Epithelial cell of esophagus (primary cell): ENCODE measurements at regions not wholly inside any gene's neighbourhood (a gene's known extent, or its start where the extent isn't known, plus 50 kb on each side); places are given as distances from the start of the nearest gene placed in this dataset.

Experiments
- DNase-seq: peaks from one replicate; pipeline ENCODE4 v3.0.0; 2010; ENCODE audit warnings: low read depth
- H3K4me3 ChIP-seq: 2 replicates; pipeline ENCODE4 v1.5.1; 2011; ENCODE audit warnings: mild to moderate bottlenecking, low read length, control low read depth
- CTCF ChIP-seq: IDR thresholded peaks from 2 replicates; pipeline ENCODE4 v1.5.1; 2011; ENCODE audit warnings: low read depth, mild to moderate bottlenecking, low read length, control low read depth, inconsistent platforms; ENCODE audit not compliant: insufficient read depth; ENCODE audit errors: missing control alignments

GRCh38 chr2:607172-607571 is 70.0 kb downstream of the TMEM18 start:
- no peak for TF ChIP-seq CTCF
- no peak overlapping the region for H3K4me3 ChIP-seq
- no peak for DNase-seq

- H3K4me3 ChIP-seq: no peak overlapping the region
- no peak for TF ChIP-seq CTCF
- no peak for DNase-seq
Measured at GRCh38 chr2:605674-606608, 71.3 kb downstream of the TMEM18 start.

GRCh38 chr2:604854-605524 is 72.2 kb downstream of the TMEM18 start:
- no peak overlapping the region for H3K4me3 ChIP-seq
- no peak for TF ChIP-seq CTCF
- no peak for DNase-seq

GRCh38 chr2:604385-604784 is 72.8 kb downstream of the TMEM18 start:
- no peak for TF ChIP-seq CTCF
- no peak overlapping the region for H3K4me3 ChIP-seq
- no peak for DNase-seq

- TF ChIP-seq CTCF: no peak
- H3K4me3 ChIP-seq: no peak overlapping the region
- DNase-seq: no peak
Measured at GRCh38 chr2:603869-604268, 73.3 kb downstream of the TMEM18 start.

GRCh38 chr2:603427-603826 is 73.8 kb downstream of the TMEM18 start:
- TF ChIP-seq CTCF: no peak
- no peak overlapping the region for H3K4me3 ChIP-seq
- no peak for DNase-seq
